ENCODE measurements at regions not wholly inside any gene's neighbourhood (a gene's known extent, or its start where the extent isn't known, plus 50 kb on each side); places are given as distances from the start of the nearest gene placed in this dataset.

GRCh38 chr7:94183289-94183749 lies 179.2 kb upstream of the BET1 start:
- DNase-seq (ENCODE audit: low read depth, low spot score) (peak; percentile 99), FAIRE-seq (peak; percentile 83)
- Histone ChIP-seq H3K79me2 (ENCODE audit: control insufficient read depth, insufficient read depth, low read length) (no peaks in the 10 kb centered on the region), H3K27ac (ENCODE audit: insufficient read depth, low read depth, low read length) (peak overlapping the region; percentile 98), H3K4me2 (ENCODE audit: insufficient read depth, low read length) (peak overlapping the region; percentile 64), H3K36me3 (ENCODE audit: control insufficient read depth in 2 of 2, extremely low read depth in 1 of 2, insufficient read depth in 2 of 2, low read length in 2 of 2) (no peaks in the 10 kb centered on the region), H4K20me1 (replicated peaks; ENCODE audit: control insufficient read depth, extremely low read depth, insufficient read depth, low read length) (no peaks in the 10 kb centered on the region), H3K4me1 (ENCODE audit: control insufficient read depth, extremely low read depth, insufficient read depth, low read length) (peaks cover 49% of the 10 kb centered on the region), H3K4me3 (replicated peaks in 1 of 3; ENCODE audit: insufficient read depth in 1 of 3, low read depth in 1 of 3, low read length in 3 of 3) (no peak overlapping the region), H2AFZ (ENCODE audit: low read depth, low read length) (no peak overlapping the region), H3K9me3 (replicated peaks; ENCODE audit: control insufficient read depth, insufficient read depth, low read length) (no peaks in the 10 kb centered on the region), H3K9ac (replicated peaks; ENCODE audit: extremely low read depth, insufficient read depth, low read length) (peak overlapping the region; percentile 92), H3K9me1 (replicated peaks; ENCODE audit: control insufficient read depth, extremely low read depth, insufficient read depth, low read length) (no peaks in the 10 kb centered on the region), H3K27me3 (ENCODE audit: control insufficient read depth in 2 of 2, insufficient read depth in 2 of 2, low read length in 2 of 2) (no peaks in the 10 kb centered on the region)
- TF ChIP-seq, protein P1, sequence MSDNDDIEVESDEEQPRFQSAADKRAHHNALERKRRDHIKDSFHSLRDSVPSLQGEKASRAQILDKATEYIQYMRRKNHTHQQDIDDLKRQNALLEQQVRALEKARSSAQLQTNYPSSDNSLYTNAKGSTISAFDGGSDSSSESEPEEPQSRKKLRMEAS (IDR thresholded peaks at IDR 0.05; ENCODE audit: insufficient read depth, insufficient read length): no peak
- TF ChIP-seq POLR2AphosphoS5 (IDR thresholded peaks at IDR 0.05; ENCODE audit: insufficient read depth, low read depth, low read length): peak; percentile 73
- TF ChIP-seq JUN (IDR thresholded peaks at IDR 0.05; ENCODE audit: borderline replicate concordance, insufficient read depth, insufficient read length, low read depth): peak; percentile 94
- peak; percentile 91 for TF ChIP-seq FOS (IDR thresholded peaks at IDR 0.05; ENCODE audit: borderline replicate concordance, insufficient read depth, low read length)
- peak; percentile 61 for TF ChIP-seq GATA2 (IDR thresholded peaks at IDR 0.05; ENCODE audit: insufficient read depth, insufficient read length, low read depth, low read length)
- TF ChIP-seq, protein P2, sequence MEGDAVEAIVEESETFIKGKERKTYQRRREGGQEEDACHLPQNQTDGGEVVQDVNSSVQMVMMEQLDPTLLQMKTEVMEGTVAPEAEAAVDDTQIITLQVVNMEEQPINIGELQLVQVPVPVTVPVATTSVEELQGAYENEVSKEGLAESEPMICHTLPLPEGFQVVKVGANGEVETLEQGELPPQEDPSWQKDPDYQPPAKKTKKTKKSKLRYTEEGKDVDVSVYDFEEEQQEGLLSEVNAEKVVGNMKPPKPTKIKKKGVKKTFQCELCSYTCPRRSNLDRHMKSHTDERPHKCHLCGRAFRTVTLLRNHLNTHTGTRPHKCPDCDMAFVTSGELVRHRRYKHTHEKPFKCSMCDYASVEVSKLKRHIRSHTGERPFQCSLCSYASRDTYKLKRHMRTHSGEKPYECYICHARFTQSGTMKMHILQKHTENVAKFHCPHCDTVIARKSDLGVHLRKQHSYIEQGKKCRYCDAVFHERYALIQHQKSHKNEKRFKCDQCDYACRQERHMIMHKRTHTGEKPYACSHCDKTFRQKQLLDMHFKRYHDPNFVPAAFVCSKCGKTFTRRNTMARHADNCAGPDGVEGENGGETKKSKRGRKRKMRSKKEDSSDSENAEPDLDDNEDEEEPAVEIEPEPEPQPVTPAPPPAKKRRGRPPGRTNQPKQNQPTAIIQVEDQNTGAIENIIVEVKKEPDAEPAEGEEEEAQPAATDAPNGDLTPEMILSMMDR (IDR thresholded peaks at IDR 0.05; ENCODE audit: extremely low read depth in 1 of 2, insufficient read depth in 1 of 2, low read depth in 1 of 2, low read length in 2 of 2): no peak
- no TSS peak for BruUV-seq (replicated peaks)
- dilution Hi-C loops (cut with MboI; ENCODE audit: extremely low pct_ligation_motif_present, low sequenced_read_pairs) (no loop called here), intact Hi-C loops (cut with micrococcal nuclease) (loop anchor here (1.0 to 5.0 kb wide), 13 partner anchors 8 to 1551 kb away; partner anchors contain the start of genes BET1 and GNG11)
- POLR2A ChIA-PET: no interaction called here
- CTCF ChIA-PET: interaction anchor here (1.2 to 1.7 kb wide), 2 partner anchors 33 to 280 kb away, joined by 3 to 6 read pairs; no protein-coding TSS in a partner anchor
